OCI-LY7 (cell line): ENCODE measurements at regions not wholly inside any gene's neighbourhood (a gene's known extent, or its start where the extent isn't known, plus 50 kb on each side); places are given as distances from the start of the nearest gene placed in this dataset.
"Not testable (repeated sequence)": the region's sequence is repeated elsewhere in the genome, so short reads cannot be mapped to it uniquely, and the experiment has no call there.

Experiments used
- BruUV-seq: library from RNA; stranded (reverse); fragments of 400-500 nt; replicated peaks from 2 replicates; lab custom pipeline; 2021; lab: Mats Ljungman, UMichigan
- CTCF ChIA-PET: fragments of 300-600 bp; sonication (Branson Sonifier 250); formaldehyde crosslinking; loops from one replicate; lab custom pipeline; 2022; ENCODE audit warnings: antibody characterized with exemption; ENCODE audit not compliant: unreplicated experiment; lab: Charles Lee
- POLR2A ChIA-PET: fragments of 300-600 bp; sonication (Branson Sonifier 250); formaldehyde crosslinking; loops from one replicate; lab custom pipeline; 2022; ENCODE audit warnings: antibody characterized with exemption; lab: Charles Lee
- DNase-seq: peaks from one replicate; pipeline ENCODE4 v3.0.0-alpha.2; 2015; ENCODE audit warnings: low spot score
- H2AFZ ChIP-seq: fragments of 200-600 bp; sonication (generic), shearing (Covaris generic); 2 replicates; pipeline ENCODE4 v1.6.1; 2014; ENCODE audit warnings: mild to moderate bottlenecking, antibody characterized with exemption, low read length, moderate library complexity
- H3K27ac ChIP-seq: fragments of 200-600 bp; sonication (generic); 2 replicates; pipeline ENCODE4 v1.5.1; 2014; ENCODE audit warnings: mixed run types, low read depth, mild to moderate bottlenecking, moderate library complexity, low read length, inconsistent platforms; ENCODE audit not compliant: poor library complexity, severe bottlenecking
- H3K36me3 ChIP-seq: fragments of 200-600 bp; sonication (generic); 2 replicates; pipeline ENCODE4 v1.6.1; 2014; ENCODE audit warnings: mild to moderate bottlenecking, antibody characterized with exemption, low read length, moderate library complexity, mixed read lengths; ENCODE audit not compliant: insufficient read depth
- H3K4me1 ChIP-seq: fragments of 200-600 bp; sonication (generic); 2 replicates; pipeline ENCODE4 v1.5.1; 2014; ENCODE audit warnings: mild to moderate bottlenecking, low read length; ENCODE audit not compliant: insufficient read depth, poor library complexity, severe bottlenecking
- H3K4me2 ChIP-seq: fragments of 200-600 bp; sonication (generic); 2 replicates; pipeline ENCODE4 v1.6.1; 2014; ENCODE audit warnings: mild to moderate bottlenecking, low read length
- H3K4me3 ChIP-seq: fragments of 200-600 bp; sonication (generic); 2 replicates; pipeline ENCODE4 v1.5.1; 2014; ENCODE audit warnings: mild to moderate bottlenecking, low read depth, low read length; ENCODE audit not compliant: poor library complexity, severe bottlenecking
- H3K79me2 ChIP-seq: fragments of 200-600 bp; sonication (generic); 2 replicates; pipeline ENCODE4 v1.6.1; 2016; ENCODE audit warnings: low read depth, mild to moderate bottlenecking, low read length, moderate library complexity, mixed read lengths; ENCODE audit not compliant: insufficient read depth
- H3K9me2 ChIP-seq: fragments of 200-600 bp; sonication (generic); 2 replicates; pipeline ENCODE4 v1.6.1; 2016; ENCODE audit warnings: mild to moderate bottlenecking, low read length, mixed read lengths; ENCODE audit not compliant: insufficient read depth
- H3K9me3 ChIP-seq: fragments of 200-600 bp; sonication (generic); 2 replicates; pipeline ENCODE4 v1.6.1; 2014; ENCODE audit warnings: mild to moderate bottlenecking, mixed run types, low read length, mixed read lengths
- H4K20me1 ChIP-seq: fragments of 200-600 bp; sonication (generic); 2 replicates; pipeline ENCODE4 v1.6.1; 2014; ENCODE audit warnings: mild to moderate bottlenecking, antibody characterized with exemption, low read length, moderate library complexity, mixed read lengths; ENCODE audit not compliant: insufficient read depth
- EZH2phosphoT487 ChIP-seq: fragments of 200-600 bp; sonication (generic); IDR thresholded peaks from 2 replicates; pipeline ENCODE4 v1.6.1; 2018; ENCODE audit warnings: low read depth, borderline replicate concordance, mild to moderate bottlenecking, mixed run types, antibody characterized with exemption, low read length, moderate library complexity, mixed read lengths
- intact Hi-C: fragments of 100-400 bp; cut with micrococcal nuclease; formaldehyde crosslinking; loops from one replicate; pipeline ENCODE4 v1.10.0; 2022; ENCODE audit not compliant: unreplicated experiment
- TF ChIP-seq, protein P1 (sequence below): fragments of 200-600 bp; sonication (generic); conservative IDR thresholded peaks from 2 replicates; pipeline ENCODE4 v1.5.1; 2014; ENCODE audit warnings: mild to moderate bottlenecking, antibody characterized with exemption, low read length, moderate library complexity, mixed read lengths

DNA sequence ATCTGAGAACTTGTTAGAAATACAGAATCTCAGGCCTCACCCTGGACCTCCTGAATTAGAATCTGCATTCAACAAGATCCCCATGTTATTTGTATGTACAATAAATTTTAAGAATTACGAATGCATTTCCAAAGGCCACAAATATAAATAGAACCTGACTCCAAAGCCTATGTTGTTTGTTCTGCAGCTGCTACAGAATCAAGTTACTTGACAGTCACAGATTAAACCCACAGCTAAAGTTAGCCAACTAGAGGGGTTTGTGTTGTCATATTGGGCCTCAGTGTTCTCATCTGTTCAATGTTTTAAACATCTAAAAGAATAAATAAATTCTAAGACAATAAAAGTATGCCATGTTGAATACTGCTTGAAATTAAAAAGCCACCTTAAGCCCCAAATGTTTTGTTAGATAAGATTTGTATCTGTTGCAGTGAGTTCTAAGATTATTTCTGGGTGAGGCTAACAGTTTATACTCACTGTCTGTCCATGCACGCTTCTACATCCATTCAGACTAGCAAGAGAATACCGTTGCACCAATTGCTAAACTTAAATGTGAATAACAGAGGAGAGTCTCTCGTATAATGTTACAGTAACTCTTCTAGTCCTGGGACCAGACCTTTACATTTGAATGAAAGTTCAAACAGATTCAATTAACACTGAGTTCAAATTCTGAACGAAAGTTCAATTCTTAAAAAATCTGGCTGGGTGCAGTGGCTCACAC is 200.4 kb downstream of the MEMO1 start:
- Histone ChIP-seq H3K9me3 (no peaks in the 10 kb centered on the region), H3K4me3 (no peak overlapping the region), H4K20me1 (no peaks in the 10 kb centered on the region), H3K79me2 (no peaks in the 10 kb centered on the region), H3K9me2 (no peaks in the 10 kb centered on the region), H3K4me1 (peaks cover 14% of the 10 kb centered on the region), H3K36me3 (no peaks in the 10 kb centered on the region), H3K4me2 (no peak overlapping the region), H3K27ac (no peak overlapping the region), H2AFZ (no peak overlapping the region)
- TF ChIP-seq, protein P1, sequence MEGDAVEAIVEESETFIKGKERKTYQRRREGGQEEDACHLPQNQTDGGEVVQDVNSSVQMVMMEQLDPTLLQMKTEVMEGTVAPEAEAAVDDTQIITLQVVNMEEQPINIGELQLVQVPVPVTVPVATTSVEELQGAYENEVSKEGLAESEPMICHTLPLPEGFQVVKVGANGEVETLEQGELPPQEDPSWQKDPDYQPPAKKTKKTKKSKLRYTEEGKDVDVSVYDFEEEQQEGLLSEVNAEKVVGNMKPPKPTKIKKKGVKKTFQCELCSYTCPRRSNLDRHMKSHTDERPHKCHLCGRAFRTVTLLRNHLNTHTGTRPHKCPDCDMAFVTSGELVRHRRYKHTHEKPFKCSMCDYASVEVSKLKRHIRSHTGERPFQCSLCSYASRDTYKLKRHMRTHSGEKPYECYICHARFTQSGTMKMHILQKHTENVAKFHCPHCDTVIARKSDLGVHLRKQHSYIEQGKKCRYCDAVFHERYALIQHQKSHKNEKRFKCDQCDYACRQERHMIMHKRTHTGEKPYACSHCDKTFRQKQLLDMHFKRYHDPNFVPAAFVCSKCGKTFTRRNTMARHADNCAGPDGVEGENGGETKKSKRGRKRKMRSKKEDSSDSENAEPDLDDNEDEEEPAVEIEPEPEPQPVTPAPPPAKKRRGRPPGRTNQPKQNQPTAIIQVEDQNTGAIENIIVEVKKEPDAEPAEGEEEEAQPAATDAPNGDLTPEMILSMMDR: no peak
- no peak for TF ChIP-seq EZH2phosphoT487
- BruUV-seq: no TSS peak
- POLR2A ChIA-PET: no interaction called here
- CTCF ChIA-PET: no interaction called here
- intact Hi-C loops: no loop called here
- DNase-seq: no peak

GRCh38 chr2:31805688-31806087 is 205.1 kb downstream of the MEMO1 start:
- ChIA-PET CTCF (no interaction called here), POLR2A (no interaction called here)
- Histone ChIP-seq H3K4me3 (no peak overlapping the region), H3K36me3 (no peaks in the 10 kb centered on the region), H2AFZ (no peak overlapping the region), H3K9me2 (no peaks in the 10 kb centered on the region), H3K79me2 (no peaks in the 10 kb centered on the region), H3K4me1 (no peaks in the 10 kb centered on the region), H3K9me3 (no peaks in the 10 kb centered on the region), H3K27ac (no peak overlapping the region), H4K20me1 (no peaks in the 10 kb centered on the region), H3K4me2 (no peak overlapping the region)
- intact Hi-C loops: no loop called here
- TF ChIP-seq, protein P1: no peak
- no peak for TF ChIP-seq EZH2phosphoT487
- BruUV-seq: no TSS peak
- DNase-seq: no peak

GRCh38 chr2:31803481-31804153 is 207.2 kb downstream of the MEMO1 start:
- POLR2A ChIA-PET: not testable (repeated sequence)

More at GRCh38 chr2:31803481-31804153, 207.2 kb downstream of the MEMO1 start:
- H3K4me3 ChIP-seq, H3K27ac ChIP-seq, DNase-seq, CTCF ChIA-PET, H3K79me2 ChIP-seq, H2AFZ ChIP-seq, H3K4me1 ChIP-seq, intact Hi-C loops, H3K36me3 ChIP-seq, BruUV-seq, H3K9me2 ChIP-seq, H3K9me3 ChIP-seq, H4K20me1 ChIP-seq, H3K4me2 ChIP-seq: not testable (repeated sequence)
